ENCODE measurements at regions not wholly inside any gene's neighbourhood (a gene's known extent, or its start where the extent isn't known, plus 50 kb on each side); places are given as distances from the start of the nearest gene placed in this dataset.

- H3K27me3 ChIP-seq (ENCODE audit: insufficient read depth): no peaks in the 10 kb centered on the region
- H3F3A ChIP-seq (replicated peaks; ENCODE audit: insufficient read depth): peaks cover 17% of the 10 kb centered on the region
- H3K36me3 ChIP-seq (replicated peaks in 1 of 2; ENCODE audit: control insufficient read depth in 1 of 2, insufficient read depth in 2 of 2, low read length in 1 of 2): no peaks in the 10 kb centered on the region
- H3K9me2 ChIP-seq: no peaks in the 10 kb centered on the region
- H3K4me1 ChIP-seq (ENCODE audit: control insufficient read depth in 1 of 2, insufficient read depth in 2 of 2, low read depth in 1 of 2, low read length in 1 of 2): peaks cover 0 to 11% of the 10 kb centered on the region in 2 experiments; a peak in 2 of 4 replicates
- ChIA-PET POLR2A (no interaction called here), CTCF (interaction anchor here (1.1 kb wide), 1 partner anchor 52 kb away, joined by 3 read pairs; no protein-coding TSS in a partner anchor)
- no peaks in the 10 kb centered on the region for H4K20me1 ChIP-seq (ENCODE audit: insufficient read depth)
- H3K27ac ChIP-seq (ENCODE audit: low read depth in 2 of 2, low read length in 1 of 2): no peak overlapping the region
- H2AFZ ChIP-seq (ENCODE audit: low read depth): no peak overlapping the region
- TF ChIP-seq USF1 (IDR thresholded peaks at IDR 0.05; ENCODE audit: borderline replicate concordance, low read depth) (no peak), RAD21 (IDR thresholded peaks at IDR 0.05; ENCODE audit: low read length) (no peak), GATA2 (CRISPR knock-in tag; IDR thresholded peaks at IDR 0.05) (no peak), REST (IDR thresholded peaks at IDR 0.05; ENCODE audit: low read depth, low read length) (no peak), NFIC (IDR thresholded peaks at IDR 0.05; ENCODE audit: borderline replicate concordance) (no peak), TAF1 (IDR thresholded peaks at IDR 0.05; ENCODE audit: borderline replicate concordance, low read depth, low read length) (no peak), TEAD4 (IDR thresholded peaks at IDR 0.05; ENCODE audit: borderline replicate concordance, insufficient read depth) (no peak), JUND (IDR thresholded peaks at IDR 0.05) (no peak), POLR2AphosphoS5 (IDR thresholded peaks at IDR 0.05; ENCODE audit: low read depth, low read length) (no peak), SMC3 (IDR thresholded peaks at IDR 0.05; ENCODE audit: low read depth, low read length) (no peak), ELF1 (IDR thresholded peaks at IDR 0.05) (no peak), GABPA (IDR thresholded peaks at IDR 0.05; ENCODE audit: low read depth) (no peak)
- TF ChIP-seq, protein P1, sequence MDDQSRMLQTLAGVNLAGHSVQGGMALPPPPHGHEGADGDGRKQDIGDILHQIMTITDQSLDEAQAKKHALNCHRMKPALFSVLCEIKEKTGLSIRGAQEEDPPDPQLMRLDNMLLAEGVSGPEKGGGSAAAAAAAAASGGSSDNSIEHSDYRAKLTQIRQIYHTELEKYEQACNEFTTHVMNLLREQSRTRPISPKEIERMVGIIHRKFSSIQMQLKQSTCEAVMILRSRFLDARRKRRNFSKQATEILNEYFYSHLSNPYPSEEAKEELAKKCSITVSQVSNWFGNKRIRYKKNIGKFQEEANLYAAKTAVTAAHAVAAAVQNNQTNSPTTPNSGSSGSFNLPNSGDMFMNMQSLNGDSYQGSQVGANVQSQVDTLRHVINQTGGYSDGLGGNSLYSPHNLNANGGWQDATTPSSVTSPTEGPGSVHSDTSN (IDR thresholded peaks at IDR 0.05): no peak
- no peak for DNase-seq
- no peaks in the 10 kb centered on the region for H3K79me2 ChIP-seq (ENCODE audit: insufficient read depth)
- 97% methylated on average over 2 of the region's 2 CpGs for WGBS (ENCODE audit: low lambda C conversion rate)
- no peak overlapping the region for H3K9ac ChIP-seq
- H3K4me3 ChIP-seq (ENCODE audit: low read depth in 2 of 2, low read length in 1 of 2): no peak overlapping the region
- no peaks in the 10 kb centered on the region for H3K9me3 ChIP-seq
- H3K4me2 ChIP-seq: no peak overlapping the region
These were observed 365.2 kb downstream of the MFSD1 start for GRCh38 chr3:159166899-159167586.
